D341Med (cell line): ENCODE measurements at regions not wholly inside any gene's neighbourhood (a gene's known extent, or its start where the extent isn't known, plus 50 kb on each side); places are given as distances from the start of the nearest gene placed in this dataset.
A peak's percentile ranks its signal among the peaks of the same experiment; 100 is the strongest.

ENCODE experiments used
- DNase-seq: peaks from one replicate; pipeline ENCODE4 v3.0.0; 2012; ENCODE audit warnings: low spot score

DNA sequence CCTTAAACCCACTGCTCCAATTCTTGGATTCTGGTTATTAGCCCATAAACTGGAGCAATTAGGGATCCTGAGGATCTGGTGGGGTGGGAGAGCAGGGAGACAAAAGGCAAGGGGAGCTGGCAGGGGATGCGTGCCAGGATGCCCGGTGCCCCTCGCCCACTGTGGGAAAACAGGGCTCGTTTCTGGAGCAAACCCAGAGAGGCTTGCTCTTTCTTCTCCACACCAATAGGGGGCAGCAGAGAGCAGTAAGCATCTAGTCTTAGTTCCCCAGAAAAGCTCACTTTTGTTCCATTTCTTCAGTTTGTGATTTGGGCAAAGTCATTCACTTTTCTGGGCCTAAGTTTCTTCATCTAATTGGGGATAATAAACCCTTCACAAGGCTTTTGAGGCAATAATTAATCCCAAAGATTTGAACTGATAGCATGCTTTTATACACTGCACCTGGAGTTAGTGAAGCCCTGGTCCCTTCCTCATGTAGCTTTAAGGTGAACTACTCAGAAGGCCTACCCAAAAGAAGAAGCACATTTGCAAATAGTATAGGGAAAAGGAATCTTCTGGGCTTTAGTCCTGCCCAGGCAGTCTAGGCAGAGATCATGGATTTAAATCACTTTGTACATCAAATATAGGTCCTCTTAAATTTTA lies 160.6 kb upstream of the USP24 start:
- peak; percentile 75 for DNase-seq

DNA sequence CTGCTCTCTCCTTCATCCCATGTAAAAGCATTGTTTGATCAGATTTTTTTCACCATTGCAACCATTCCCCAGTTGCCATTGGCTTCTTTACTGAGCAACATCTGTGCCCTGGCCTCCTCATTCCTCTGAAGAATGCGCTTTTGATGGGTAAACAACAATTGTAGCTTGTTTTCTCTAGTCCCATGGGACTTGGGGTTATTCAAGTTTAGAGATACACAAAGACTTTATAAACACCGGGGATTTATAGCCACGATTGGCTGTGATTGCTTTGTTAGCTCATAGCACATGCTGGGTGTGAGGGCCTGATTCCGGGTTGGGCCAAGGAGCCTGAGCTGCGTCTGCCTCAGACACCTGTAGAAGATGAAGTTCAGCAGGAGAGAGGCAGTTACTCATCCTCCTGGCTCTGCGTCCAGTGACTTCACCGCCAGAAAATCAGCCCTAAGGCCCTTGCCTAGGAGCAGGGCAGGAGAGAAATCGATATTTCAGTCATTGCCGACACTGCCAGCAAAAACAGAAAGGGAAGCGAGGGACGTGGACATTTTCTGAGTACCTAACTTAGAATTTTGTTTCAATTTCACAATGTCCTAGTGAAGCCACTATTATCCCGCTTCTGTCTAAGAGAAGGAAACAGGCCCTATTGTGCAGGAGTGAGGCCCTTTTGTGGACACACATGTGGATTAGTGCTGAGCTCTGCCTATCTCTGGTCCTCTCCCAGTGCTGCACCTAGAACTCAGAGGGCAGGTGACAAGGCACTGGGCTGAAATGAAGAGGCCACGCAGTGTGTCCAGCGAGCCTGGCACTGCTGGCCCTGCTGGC lies 159.8 kb upstream of the USP24 start:
- DNase-seq, result no peak

DNA sequence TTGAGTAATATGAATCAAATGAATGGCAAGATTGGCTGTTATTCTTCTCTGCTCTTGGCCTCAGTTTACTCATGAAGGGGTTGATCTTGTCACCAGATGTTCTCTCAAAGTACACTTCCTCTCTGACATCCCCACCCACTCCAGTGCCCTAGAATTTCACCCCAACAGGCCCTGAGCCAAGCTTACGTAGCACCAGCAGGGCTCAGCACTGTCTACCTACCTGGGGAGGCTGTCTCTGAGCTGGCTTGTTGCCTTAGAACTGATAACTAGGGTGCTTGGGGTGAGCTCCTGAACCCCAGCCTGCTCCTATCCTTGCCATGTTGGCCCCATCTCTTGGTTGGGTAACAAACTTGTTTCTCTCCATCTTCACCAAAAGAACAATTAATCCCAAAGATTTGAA lies 159.1 kb upstream of the USP24 start:
- no peak for DNase-seq

DNA sequence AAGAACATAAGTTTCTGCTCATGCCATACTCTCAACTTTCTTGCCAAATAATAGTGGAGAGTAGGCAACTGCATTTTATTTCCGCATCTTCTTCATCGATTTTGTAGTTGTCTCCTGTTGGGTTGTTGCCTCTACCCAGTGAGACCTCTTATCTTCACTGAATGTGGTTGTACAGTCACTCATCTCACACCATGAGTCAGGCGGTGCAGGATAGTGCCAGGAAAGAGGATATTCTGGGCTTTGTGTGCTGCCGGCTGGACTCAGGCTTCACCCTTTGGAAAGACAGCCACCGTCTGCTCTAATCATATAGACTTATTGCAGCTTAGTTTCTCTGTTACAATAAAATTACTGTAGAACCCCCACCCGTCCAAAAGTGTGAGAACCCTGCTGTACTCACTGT lies 154.3 kb upstream of the USP24 start:
- DNase-seq, result no peak

DNA sequence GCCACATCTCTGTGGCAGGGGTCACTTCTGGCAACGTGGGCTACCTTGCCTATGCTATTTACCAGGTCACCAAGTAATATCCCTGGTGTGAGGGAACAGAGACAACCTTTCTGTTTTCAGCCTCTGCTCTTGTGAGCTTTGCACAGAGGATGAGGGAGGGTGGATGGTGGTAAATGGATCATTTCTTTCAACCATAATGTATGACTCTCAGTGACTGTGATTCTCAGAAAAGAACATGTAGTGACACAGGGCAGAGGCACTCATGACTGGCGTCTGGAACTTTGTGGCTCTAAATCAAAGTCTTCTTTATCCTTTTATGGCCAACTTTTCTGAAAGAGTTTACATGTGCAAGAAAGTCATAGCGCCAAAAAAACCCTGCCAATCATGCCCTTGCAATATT lies 153.5 kb upstream of the USP24 start:
- DNase-seq, result no peak

DNA sequence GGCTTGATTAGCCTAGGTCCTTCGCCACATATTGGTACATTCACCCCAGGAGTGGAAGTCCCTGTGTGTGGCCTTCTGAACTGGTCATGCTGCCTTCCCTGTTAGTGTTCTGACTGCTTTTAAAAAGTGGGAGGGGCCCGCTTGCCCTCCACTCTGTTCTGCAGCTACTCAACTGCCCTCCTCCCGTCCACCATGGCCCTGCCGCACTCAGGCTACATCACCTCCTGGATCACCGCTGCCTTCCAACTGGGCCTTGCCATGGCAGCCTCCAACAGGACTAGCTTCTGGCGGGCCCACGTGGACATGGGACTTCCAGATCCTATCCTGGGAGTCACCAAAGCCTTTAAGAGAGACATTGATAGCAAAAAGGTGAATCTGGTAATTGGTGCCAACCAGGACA lies 152.1 kb upstream of the USP24 start:
- DNase-seq, result no peak

DNA sequence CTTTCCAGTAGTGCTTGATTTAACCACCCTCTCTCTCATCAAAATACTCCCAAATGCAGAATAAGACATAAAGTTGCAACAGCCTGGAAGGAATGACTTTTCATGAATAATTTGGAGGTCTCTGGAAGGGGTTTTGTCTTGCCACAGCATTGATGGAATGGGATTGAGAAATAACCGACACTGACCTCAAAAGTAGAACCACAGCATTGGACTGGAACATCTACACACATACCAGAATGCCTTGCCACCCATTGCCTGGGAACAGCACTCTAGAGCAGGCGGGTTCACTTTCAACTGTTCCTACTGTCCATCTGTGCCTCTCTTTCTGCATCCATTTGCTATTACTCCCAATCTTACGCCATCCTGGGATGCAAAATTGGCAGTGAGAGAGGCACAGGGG lies 149.1 kb upstream of the USP24 start:
- no peak for DNase-seq

DNA sequence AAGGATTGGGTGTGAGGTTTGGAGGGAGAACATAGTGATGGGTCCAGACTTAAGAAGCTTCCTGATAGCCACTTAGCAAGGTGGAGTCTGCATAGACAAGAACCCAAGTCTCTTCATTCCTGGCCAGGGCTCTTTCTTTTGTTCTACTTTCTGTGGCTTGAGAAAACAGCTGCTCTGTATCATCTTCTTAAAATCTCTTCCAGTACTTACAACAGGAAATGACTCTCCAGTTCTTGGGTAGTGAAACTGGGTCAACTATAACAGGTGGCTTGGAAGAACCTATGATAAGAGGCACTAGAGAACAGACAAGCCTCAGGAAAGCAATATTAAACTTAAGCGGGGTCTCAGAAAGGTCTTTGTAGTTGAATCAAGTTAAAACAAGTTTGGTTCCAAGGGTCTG lies 148.1 kb upstream of the USP24 start:
- DNase-seq, result no peak

DNA sequence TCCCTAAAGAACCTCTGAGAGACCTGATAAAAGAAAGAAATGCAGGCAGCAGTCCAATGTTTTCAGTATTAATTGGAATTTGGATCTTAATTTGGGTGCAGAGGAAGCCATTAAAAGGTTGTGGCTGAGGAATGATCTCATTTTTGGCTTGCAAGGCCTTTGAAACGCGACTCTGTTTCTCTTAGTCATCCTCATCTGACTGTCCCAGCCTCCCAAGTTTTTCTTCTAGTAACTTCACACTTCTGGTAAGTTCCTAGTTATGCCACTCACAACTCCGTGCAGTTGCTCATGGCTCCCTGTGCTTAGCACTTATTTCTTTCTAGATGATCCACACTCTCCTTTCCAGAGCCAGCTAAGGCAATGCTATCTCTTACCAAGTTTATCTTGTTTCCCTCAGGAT lies 147.4 kb upstream of the USP24 start:
- no peak for DNase-seq

DNA sequence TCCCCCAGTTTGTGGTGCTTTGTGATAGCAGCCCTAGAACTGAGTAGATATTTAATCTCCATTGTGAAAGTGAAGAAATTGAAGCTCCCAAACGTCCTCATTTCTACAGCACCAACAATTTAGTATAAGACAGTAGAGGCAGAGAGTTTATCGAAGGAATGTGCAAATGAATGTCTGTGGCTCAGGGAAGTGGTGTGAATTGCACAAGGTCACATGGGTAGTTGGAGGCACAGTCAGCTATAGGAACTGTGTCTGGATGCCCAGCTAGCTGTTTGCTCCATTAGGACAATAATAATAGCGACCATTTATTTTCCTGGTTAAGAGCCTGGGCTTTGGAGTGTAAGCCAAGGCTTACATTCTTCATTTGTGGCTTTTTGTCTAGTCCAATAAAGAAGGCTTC lies 144.4 kb upstream of the USP24 start:
- no peak for DNase-seq

DNA sequence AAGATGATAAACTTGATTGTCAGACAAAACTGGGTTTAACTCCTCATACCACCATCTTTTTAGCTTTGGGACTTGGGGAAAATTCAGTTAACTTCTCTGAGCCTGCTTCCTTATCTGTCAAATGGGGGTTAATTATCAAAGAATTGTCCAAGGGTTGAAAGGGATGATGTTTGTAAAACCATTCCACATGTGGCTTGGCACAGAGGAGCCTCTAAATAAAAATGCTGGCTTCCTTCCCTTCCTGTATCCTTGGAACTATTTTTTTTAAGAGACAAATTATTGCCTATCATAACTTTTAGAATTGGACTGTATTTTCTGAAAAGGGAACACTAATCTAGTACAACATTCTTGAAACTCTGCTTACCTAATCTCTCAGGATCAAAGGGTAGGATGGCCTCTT lies 143.4 kb upstream of the USP24 start:
- no peak for DNase-seq

DNA sequence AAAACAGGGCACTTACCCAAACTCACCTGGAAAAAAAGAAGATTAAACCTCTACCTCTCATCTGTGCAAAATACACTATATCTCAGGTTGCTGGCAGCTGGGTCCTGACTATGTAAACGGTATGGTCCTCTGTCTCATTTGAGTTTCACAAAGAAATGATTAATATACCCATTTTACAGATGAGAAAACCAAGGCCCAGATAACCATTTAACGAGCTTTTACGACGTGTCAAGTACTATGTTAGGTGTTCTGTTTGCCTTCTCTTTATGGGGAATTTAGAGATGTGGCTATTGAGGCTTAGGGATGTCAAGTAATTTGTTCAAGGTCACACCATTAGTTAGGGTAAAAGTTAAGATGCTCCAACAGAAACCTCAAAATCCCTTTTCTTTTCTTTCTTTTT lies 140.4 kb upstream of the USP24 start:
- no peak for DNase-seq

DNA sequence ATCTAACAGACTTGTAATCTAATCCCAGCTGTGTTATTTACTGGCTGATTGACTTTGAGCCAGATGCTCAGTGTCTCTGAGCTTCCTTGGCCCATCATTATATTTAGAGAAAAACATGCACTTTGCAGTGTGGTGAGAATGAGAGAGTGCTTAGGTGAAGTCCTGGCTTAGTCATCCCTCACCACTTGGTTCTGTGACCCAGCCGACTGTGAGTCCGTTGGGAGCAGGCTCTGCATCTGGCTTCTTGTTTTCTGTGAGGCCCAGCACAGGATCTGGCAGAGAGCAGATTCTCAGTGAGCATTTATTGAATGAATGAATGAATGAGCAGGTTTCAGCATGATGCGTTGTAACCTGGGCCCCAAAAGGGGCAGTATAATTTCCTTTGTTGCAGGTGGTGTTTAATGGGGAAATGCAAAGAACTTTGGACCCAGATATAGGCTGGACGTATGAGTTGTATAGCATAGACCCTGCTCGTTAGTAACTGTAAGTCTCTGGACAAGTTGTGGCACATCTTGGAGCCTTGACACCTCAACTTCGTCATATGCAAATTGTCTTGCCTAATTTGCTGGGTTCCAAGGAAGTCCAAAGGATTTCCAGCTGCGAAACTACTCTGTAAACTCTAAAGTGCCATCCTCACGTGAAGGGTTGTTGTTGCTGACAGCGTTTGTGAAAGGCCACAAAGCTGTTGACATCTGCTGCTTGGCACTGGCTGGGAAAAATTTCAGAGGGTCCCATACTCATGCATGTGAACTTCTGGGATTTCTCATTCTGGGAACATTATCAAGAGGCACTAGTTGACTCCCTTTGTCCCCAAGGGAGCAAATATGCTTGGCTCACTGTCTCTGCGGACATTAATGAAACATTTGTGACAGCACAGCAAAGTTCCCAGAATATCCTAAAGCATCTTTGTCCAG lies 138.8 kb upstream of the USP24 start:
- no peak for DNase-seq

DNA sequence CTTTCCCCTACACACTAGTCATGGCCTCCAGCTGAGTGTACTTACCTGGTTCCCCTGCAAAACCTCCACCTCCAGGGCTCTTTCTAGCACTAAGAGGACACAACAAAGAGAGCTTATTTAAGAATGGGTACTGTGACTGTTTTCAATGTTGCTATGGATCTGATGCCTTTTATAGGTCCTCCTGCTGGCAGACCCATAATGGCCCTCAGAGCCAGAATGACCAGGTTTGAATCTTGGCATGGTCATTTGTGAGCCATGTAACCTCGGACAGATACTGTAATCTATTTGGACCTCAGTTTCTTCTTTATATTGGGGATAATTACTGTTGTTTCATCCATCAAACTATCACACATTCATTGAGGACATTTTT lies 137.6 kb upstream of the USP24 start:
- DNase-seq, result no peak

DNA sequence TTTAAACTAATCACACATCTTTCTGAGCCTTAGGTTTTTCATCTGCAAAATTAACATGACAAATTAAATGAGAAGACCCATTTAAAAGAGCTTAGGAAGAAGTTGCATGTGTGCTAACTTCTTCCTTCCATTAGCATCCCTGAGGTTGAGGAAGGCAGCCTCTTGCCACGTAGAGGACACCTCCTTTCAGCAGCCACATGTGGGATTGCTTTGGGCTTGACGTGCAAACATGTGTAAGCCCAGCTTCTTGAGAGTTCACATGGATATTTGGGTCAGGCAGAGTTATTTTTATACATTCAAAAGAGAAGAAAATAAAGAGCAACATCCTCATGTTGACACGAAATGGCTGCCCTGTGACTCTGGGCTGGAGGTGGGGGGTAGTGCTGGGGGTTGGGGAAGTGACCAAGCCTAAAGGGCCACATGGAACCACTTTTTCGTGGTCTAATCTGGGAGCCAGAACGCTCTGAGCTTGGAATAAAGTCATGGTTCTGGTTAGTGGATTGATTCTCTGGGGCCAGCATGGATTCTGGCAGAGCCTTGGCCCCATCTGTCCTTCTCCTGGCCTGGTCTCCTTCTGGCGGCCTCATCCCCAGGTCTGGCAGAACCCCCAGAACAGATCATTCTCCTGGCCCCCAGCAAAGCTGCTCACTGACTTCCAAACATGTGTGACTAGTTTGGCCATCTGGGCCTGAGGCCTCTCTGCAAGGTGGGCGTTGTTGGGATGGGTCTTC lies 137.1 kb upstream of the USP24 start:
- no peak for DNase-seq

DNA sequence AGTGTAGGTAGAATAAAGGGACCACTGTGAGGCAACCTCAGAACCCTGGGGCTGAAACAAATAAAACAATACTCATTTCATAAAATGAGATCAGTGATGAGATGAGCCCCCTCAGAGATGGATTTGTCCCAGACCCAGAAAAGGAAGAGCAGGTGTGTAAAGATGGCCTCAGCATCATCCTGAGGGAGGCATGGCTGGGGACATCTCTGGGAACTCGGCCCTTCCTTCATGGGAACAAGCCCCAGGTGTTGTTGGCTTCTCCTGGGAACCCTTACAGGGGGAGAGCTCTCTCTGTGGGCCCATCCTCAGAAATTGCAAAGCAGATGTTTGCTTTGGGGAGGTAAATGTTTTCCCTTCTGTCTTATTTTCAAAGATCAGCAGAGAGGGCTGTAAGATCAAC lies 133.2 kb upstream of the USP24 start:
- DNase-seq, result no peak

DNA sequence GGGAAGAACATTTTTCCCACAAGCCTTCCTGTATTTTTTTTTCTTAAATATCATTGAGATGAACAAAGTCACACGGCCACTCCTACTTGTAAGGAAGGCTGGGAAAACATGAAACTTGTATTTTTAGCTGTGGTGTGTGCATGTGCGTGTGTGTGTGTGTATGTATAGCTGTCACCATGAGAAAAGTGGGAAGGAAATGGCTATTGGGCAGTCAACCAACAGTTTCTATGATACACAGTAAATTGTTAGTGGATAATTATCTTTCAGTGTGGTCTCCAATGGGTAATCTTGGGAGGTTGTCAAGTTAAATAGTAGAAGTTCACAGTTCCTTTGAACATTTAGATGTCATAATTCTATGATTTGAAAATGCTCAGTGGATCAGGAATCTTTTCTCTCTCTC lies 132.7 kb upstream of the USP24 start:
- no peak for DNase-seq

DNA sequence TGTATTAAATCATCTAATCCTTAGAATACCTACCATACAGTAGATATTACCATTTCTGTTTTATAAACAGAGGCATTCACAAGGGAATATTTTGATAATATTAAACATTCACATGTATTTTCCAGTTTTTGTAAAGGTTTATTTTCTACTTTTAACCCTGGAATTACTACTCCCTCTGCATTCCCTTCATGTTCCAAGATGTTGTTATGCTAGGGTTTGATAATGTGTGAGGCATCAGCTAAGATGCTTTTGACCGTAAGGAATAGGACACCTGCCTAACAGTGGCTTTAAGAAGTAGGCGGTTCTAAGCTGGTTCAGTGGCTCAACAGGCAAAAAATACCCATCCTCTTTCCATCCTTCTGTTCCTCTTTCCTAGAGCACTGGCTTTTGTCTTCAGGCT lies 131.9 kb upstream of the USP24 start:
- DNase-seq, result no peak

DNA sequence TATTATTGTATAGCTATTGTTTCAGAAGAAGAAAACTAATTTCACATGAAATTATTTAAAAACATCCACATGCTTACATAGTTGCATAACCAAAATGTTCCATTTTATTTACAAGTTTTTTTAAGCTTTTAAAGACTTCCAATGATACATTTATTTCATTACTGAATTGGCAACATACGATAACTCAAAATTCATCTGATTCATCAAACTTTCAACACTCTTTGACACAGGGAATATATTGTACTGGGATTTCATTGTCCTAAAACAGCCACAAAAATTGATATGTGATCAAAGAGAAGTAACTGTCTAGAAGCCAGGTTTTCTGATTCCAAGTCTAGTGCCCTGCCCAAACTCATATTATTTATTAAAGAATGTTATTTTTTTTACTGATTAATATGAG lies 131.4 kb upstream of the USP24 start:
- DNase-seq, result no peak

DNA sequence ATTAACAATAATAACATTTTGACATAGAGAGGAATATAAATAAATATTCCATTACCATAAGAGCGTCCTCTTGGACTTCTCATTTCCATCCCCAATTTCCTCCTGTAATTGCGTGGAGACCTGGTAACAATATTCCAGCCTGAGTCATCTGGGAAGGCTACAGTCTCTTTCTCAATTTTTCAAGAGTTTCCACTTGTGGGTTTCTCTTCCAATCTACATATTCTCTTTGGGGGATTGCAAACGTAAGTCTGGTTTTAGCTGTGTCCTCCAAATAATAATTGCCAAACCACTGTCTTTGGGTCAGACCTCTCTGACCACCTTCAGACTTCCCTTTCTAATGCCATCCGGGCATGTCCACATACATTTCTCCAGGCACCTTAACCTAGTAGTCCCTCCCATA lies 124.5 kb upstream of the USP24 start:
- DNase-seq, result no peak

DNA sequence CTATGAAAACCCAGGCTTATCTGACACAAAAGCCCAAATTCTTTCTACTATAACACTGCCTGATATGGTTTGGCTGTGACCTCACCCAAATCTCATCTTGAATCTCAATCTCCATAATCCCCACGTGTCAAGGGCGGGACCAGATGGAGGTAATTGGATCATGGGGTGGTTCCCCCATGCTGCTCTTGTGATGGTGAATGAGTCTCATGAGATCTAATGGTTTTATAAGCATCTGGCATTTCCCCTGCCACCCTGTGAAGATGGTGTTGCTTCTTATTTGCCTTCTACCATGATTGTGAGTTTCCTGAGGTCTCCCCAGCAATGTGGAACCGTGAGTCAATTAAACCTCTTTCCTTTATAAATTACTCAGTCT lies 123.3 kb upstream of the USP24 start:
- no peak for DNase-seq

DNA sequence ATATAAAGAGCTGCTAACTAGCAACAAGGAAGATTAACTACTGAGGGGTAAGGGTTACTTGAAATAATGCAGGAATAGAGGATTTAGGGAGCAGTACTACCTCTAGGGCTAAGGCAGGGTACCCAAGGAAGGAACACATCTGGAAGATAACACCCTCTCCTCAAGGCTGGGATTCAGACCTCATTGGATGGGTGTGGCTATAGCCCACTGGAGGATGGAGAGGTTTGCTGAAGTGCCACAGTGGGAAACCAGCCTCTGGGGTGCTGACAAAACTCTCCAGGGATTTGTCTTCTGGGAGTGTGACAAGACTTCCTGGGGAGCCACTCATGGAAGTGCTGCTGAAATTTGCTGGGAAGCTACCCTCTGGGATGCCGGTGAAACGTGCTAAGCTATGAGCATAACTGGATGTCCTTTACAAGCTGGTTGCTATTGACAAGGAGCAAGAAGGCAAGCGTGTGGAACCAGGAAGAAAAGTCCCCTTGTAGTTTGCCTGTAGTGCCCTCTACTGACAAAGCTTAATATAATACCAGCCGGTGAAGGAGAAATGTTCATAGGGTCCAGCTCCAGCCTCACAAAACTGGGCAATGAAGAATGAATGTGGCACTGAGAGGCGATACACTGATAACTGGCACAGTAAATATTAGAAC lies 122.8 kb upstream of the USP24 start:
- peak; percentile 68 for DNase-seq
